ENCODE measurements at regions not wholly inside any gene's neighbourhood (a gene's known extent, or its start where the extent isn't known, plus 50 kb on each side); places are given as distances from the start of the nearest gene placed in this dataset.

DNA sequence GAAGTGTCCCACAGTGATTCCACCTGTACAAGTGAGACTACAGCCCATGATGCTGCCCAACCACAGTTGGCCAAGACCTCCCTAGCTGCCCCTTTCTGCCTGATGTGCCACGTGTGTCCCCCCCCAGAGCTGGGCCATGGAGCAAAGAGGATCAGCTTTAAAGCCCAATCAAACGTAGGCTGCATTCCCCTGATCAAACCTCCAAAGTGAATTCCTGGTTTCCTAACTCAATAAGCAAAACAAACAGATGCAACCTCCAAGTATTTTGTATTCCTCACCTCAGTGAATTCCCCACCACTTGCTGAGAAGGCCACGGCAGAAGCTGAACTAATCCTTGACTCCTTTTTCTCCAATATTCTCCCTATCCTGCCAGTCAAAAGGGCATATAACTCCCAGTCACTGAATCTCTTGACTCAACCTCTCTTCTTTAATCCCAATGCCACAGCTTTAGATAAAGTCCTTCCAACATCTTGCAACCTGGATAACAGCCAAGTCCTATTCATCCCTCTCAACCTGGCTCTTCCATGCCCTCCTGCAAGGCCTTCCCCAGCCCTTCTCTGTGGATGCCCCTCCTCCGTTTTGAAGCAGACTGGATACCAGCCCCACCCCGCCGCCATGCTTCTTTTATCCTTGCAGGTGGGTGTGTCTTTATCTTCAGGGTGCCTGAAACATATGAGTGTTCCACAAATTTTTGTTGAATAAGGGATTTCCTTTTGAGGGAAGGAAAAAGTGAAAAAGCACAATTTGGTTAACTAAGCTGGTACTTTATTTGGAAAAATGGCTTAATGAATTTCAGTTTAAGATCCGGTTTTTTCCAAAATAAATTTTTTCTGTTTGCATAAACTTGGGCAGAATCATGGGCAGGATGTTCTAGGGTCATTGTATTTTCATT, 285.2 kb upstream of the MKLN1 start:
- TF ChIP-seq, protein P1, sequence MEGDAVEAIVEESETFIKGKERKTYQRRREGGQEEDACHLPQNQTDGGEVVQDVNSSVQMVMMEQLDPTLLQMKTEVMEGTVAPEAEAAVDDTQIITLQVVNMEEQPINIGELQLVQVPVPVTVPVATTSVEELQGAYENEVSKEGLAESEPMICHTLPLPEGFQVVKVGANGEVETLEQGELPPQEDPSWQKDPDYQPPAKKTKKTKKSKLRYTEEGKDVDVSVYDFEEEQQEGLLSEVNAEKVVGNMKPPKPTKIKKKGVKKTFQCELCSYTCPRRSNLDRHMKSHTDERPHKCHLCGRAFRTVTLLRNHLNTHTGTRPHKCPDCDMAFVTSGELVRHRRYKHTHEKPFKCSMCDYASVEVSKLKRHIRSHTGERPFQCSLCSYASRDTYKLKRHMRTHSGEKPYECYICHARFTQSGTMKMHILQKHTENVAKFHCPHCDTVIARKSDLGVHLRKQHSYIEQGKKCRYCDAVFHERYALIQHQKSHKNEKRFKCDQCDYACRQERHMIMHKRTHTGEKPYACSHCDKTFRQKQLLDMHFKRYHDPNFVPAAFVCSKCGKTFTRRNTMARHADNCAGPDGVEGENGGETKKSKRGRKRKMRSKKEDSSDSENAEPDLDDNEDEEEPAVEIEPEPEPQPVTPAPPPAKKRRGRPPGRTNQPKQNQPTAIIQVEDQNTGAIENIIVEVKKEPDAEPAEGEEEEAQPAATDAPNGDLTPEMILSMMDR (IDR thresholded peaks at IDR 0.05; ENCODE audit: control extremely low read depth, extremely low read depth, low read depth, missing control alignments), result no peak
- ChIA-PET POLR2A (interaction anchor here (0.6 kb wide), 1 partner anchor 55 kb away, joined by 4 read pairs; no protein-coding TSS in a partner anchor), CTCF (interaction anchor here (0.9 to 7.6 kb wide), 5 partner anchors 24 to 465 kb away, joined by 3 to 141 read pairs (median 7); no protein-coding TSS in a partner anchor)
- no peak for DNase-seq (ENCODE audit: extremely low spot score)

DNA sequence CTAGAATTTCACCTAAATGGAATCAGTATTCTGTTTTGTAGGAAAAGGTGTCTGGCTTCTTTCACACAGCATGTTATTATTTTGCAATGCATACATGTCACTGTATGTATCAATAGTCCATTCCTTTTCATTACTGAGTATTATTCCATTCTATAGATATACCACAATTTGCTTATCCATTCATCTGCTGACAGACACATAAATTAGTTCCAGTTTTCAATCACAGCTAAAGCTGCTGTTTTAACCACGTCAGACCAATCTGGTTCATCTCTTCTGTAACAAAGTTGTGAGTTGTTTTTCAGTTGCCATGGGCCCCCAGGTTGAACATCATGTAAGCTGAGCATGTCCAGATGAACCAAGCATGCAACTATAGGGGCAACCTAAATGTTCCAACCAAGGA, 282.1 kb upstream of the MKLN1 start:
- ChIA-PET CTCF (interaction anchor here (1.5 to 1.7 kb wide), 2 partner anchors 12 to 91 kb away, joined by 3 to 4 read pairs; no protein-coding TSS in a partner anchor), POLR2A (no interaction called here)
- DNase-seq (ENCODE audit: extremely low spot score), result no peak
- TF ChIP-seq, protein P1 (IDR thresholded peaks at IDR 0.05; ENCODE audit: control extremely low read depth, extremely low read depth, low read depth, missing control alignments), result no peak

DNA sequence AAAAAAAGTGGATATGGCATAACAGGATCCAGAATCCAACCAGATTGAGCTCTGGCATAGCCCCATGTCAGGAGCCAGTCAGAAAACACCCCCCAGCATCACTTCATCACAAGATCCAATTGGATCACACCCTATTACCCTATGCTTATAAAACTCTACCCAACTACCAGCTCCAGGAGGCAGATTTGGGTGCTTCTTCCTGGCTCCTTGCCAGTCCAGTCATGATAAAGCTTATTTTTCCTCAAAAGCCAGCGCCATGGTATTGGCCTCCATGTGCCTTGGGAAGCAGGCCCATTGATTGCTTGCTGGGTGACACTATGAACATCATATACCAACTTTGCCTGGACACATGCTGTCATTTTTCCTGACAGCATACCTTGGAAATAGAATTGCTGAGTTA, 281.4 kb upstream of the MKLN1 start:
- ChIA-PET POLR2A (no interaction called here), CTCF (interaction anchor here (1.3 to 1.7 kb wide), 3 partner anchors 11 to 149 kb away, joined by 3 to 6 read pairs (median 4); no protein-coding TSS in a partner anchor)
- TF ChIP-seq, protein P1 (IDR thresholded peaks at IDR 0.05; ENCODE audit: control extremely low read depth, extremely low read depth, low read depth, missing control alignments), result no peak

DNA sequence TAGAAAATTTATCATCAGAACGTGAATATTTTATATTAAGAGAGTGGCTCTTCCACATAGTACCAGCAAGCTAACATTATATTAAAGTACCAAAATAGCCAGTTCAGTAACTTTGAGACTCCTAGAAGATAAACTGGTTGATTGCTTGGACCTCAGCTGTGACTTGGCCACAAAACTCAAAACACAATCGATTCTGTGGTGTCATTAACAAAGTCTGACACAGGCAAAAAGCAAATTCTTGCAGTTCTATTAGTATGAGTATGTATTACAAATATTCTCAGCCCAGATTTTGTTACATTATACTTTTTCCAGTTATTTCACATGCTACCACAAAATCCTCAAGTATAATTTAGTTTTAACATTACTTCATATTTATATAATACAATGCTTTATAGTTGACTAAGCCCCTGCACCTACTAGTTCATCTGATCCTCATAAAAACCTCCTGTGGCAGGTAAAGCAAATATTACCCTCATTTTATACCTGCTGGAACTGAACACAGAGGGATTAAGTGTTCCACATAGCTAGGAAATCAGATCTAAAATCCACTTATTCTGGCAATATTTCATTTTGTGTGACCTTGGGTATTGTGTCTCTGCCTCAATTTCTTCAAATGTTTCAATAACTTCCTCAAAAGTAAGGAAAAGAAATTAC, 279.9 kb upstream of the MKLN1 start:
- ChIA-PET CTCF (interaction anchor here (0.8 to 1.3 kb wide), 2 partner anchors 11 to 150 kb away, joined by 4 to 6 read pairs; no protein-coding TSS in a partner anchor), POLR2A (interaction anchor here (0.6 kb wide), 1 partner anchor 328 kb away, joined by 4 read pairs; no protein-coding TSS in a partner anchor)
- DNase-seq (ENCODE audit: extremely low spot score), result no peak
- TF ChIP-seq, protein P1 (IDR thresholded peaks at IDR 0.05; ENCODE audit: control extremely low read depth, extremely low read depth, low read depth, missing control alignments), result no peak

More for the DNA sequence above, 281.4 kb upstream of the MKLN1 start:
- no peak for DNase-seq (ENCODE audit: extremely low spot score)

DNA sequence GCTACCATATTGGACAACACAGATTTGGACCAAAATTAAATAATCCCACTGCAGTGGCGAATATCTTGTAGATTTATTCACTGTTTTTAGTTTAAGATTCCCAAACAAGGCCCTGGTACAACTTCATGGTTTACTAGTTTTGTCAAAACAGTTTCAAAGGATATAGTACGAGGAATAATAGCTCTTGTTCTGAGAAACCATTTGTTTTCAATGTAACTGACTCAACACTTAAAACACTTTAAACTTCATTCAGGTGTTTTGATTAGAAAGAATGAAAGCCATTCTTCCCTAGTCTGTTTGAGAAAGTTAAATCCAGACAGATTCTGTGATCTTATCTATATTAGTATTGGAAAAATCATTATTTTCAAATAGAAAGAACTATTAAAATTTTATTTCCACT, 276.4 kb upstream of the MKLN1 start:
- TF ChIP-seq, protein P1 (IDR thresholded peaks at IDR 0.05; ENCODE audit: control extremely low read depth, extremely low read depth, low read depth, missing control alignments), result no peak
- DNase-seq (ENCODE audit: extremely low spot score), result no peak
- CTCF ChIA-PET, result interaction anchor here (0.8 to 1.7 kb wide), 3 partner anchors 11 to 154 kb away, joined by 3 to 15 read pairs (median 3); no protein-coding TSS in a partner anchor
- POLR2A ChIA-PET, result no interaction called here

DNA sequence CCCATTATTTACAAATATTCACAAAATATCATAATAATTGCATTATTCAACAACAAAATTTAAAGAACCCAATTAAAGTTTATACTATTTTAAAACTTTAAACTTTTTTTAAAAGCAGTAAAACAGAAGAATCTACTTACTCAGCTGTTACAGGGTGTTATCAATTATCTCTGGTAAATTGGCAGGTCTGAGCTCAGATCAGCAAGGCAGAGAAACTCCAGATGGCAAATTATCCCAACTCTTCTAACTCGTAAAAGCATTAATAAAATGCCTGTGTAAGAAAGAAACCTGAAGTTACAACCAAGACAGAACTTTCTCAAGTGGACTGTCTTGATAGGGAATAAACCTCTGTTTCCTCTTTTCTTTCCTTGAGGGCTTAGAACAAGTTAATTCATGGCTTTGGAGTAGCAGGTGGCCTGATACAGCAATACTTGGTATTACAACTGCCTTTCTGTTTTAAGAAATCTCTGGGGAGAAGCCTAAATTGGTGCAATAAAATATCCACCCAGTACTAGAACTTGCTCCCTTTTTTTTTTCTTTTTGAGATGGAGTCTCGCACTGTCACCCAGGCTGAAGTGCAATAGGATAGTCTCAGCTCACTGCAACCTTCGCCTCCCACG, 275.3 kb upstream of the MKLN1 start:
- DNase-seq (ENCODE audit: extremely low spot score), result no peak
- TF ChIP-seq, protein P1 (IDR thresholded peaks at IDR 0.05; ENCODE audit: control extremely low read depth, extremely low read depth, low read depth, missing control alignments), result no peak
- ChIA-PET POLR2A (no interaction called here), CTCF (interaction anchor here (0.8 to 1.7 kb wide), 3 partner anchors 12 to 81 kb away, joined by 3 to 15 read pairs (median 5); no protein-coding TSS in a partner anchor)
